ENCODE measurements at regions not wholly inside any gene's neighbourhood (a gene's known extent, or its start where the extent isn't known, plus 50 kb on each side); places are given as distances from the start of the nearest gene placed in this dataset.

DNA sequence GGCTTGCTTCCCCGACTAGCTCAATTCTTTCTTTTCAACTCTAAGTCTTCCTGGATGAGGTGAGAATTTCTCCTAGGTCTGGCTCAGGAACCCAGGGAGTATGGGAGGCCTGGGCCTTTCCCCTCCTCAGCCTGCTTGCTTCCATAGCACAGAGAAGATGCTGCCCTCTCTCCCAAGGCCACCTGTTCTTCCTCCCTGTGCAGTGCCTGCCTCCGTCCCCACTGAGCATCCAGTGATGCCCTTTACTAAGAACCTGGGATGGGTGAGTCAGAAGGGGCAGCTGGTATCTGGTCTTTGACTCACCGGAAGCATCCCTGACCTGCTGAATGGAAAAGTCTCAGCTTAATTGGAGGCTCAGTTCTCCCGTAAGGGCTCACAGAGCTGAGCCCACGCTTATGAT, 607.9 kb downstream of the BUD13 start:
- no peak for ATAC-seq
- intact Hi-C loops (cut with DNase I, micrococcal nuclease) = no loop called here
- Histone ChIP-seq H3K4me1 (ENCODE audit: low read depth) (no peaks in the 10 kb centered on the region), H3K9me3 (no peaks in the 10 kb centered on the region), H3K36me3 (ENCODE audit: low read depth) (no peaks in the 10 kb centered on the region), H3K4me3 (no peak overlapping the region)
- TF ChIP-seq, protein P1, sequence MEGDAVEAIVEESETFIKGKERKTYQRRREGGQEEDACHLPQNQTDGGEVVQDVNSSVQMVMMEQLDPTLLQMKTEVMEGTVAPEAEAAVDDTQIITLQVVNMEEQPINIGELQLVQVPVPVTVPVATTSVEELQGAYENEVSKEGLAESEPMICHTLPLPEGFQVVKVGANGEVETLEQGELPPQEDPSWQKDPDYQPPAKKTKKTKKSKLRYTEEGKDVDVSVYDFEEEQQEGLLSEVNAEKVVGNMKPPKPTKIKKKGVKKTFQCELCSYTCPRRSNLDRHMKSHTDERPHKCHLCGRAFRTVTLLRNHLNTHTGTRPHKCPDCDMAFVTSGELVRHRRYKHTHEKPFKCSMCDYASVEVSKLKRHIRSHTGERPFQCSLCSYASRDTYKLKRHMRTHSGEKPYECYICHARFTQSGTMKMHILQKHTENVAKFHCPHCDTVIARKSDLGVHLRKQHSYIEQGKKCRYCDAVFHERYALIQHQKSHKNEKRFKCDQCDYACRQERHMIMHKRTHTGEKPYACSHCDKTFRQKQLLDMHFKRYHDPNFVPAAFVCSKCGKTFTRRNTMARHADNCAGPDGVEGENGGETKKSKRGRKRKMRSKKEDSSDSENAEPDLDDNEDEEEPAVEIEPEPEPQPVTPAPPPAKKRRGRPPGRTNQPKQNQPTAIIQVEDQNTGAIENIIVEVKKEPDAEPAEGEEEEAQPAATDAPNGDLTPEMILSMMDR (IDR thresholded peaks at IDR 0.05) = no peak
- DNase-seq = no peak

DNA sequence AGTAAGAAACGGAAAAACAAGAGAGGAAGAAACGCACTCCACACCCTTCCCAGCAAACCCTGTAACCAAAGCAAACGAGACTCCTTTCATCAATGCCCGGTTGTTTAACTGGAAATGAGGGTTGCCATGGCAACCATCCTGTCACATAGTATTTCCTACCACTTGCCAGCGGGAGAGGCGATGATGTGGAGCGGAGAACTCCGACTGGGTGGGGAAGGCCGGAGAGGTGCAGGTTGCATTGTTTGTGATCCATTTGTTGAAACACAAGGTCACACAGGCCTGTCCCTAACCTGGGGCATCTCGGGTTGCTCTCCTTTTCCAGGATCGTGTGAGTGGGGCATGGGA, 609.9 kb downstream of the BUD13 start:
- DNase-seq (no peak), ATAC-seq (no peak)
- TF ChIP-seq, protein P1 (IDR thresholded peaks at IDR 0.05) = no peak
- H3K36me3 ChIP-seq (ENCODE audit: low read depth) = no peaks in the 10 kb centered on the region
- intact Hi-C loops (cut with DNase I, micrococcal nuclease) = no loop called here
- H3K4me3 ChIP-seq = no peak overlapping the region
- H3K9me3 ChIP-seq = no peaks in the 10 kb centered on the region
- H3K4me1 ChIP-seq (ENCODE audit: low read depth) = no peaks in the 10 kb centered on the region

DNA sequence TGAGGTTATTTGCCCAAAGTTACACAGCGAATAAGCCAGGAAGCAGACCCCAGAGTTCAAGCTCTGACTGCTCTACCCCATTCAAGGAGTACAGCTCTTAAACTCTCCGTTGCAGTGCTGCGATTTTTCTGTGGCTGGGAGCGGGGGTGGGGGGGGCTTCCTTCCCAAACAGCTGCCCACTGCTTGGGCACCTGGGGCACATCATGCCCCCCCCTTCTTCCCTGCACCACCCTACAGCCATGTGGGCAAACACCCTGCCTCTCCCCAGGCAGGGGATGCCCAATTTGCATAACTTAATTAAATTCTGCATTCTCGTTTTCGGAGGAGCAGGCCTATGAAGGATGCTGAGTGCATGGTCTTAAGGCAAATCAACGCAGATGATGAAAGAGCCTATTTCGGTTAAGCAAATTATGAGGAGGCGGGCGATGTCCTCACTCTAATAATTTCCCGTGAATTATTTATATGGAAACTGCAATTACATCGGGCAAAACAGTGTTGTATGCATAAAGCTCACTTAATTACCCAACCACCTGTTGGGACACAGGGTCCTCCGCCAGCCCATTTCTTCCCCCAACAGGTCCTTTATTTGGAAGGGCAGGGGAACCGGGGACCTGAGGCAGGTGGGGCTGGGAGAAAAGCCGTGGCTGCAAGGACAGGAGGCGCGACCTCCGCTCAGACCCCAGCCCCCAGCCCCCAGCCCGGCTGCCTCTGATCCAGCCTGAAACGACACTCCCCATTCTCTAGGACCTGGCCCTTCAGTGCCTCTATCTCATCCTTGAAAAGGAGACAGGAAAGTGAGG, 610.5 kb downstream of the BUD13 start:
- H3K4me1 ChIP-seq (ENCODE audit: low read depth) = no peaks in the 10 kb centered on the region
- DNase-seq (no peak), ATAC-seq (no peak)
- TF ChIP-seq, protein P1 (IDR thresholded peaks at IDR 0.05) = no peak
- H3K4me3 ChIP-seq = no peak overlapping the region
- no peaks in the 10 kb centered on the region for H3K36me3 ChIP-seq (ENCODE audit: low read depth)
- intact Hi-C loops (cut with DNase I, micrococcal nuclease) = no loop called here
- H3K9me3 ChIP-seq = no peaks in the 10 kb centered on the region

DNA sequence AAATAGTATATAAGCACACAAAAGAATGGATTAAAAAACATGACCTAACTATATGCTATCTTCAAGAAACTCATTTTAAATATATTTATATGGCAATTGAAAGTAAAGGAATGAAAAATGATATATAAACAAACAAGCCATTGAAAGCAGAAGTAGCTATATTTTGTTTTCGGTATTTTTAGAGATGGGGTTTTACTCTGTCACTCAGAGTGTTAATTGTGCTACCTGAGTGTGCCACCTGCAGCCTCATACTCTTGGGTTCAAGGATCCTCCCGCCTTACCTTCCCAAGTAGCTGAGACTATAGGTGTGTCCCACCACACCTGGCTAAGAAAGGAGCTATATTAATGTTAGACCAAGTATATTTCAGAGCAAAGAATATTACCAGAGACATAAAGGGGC, 624.1 kb downstream of the BUD13 start:
- intact Hi-C loops (cut with DNase I, micrococcal nuclease) = no loop called here
- Histone ChIP-seq H3K9me3 (no peaks in the 10 kb centered on the region), H3K4me1 (ENCODE audit: low read depth) (no peaks in the 10 kb centered on the region), H3K36me3 (ENCODE audit: low read depth) (no peaks in the 10 kb centered on the region), H3K4me3 (no peak overlapping the region)
- TF ChIP-seq, protein P1 (IDR thresholded peaks at IDR 0.05) = no peak
- no peak for DNase-seq
- no peak for ATAC-seq

DNA sequence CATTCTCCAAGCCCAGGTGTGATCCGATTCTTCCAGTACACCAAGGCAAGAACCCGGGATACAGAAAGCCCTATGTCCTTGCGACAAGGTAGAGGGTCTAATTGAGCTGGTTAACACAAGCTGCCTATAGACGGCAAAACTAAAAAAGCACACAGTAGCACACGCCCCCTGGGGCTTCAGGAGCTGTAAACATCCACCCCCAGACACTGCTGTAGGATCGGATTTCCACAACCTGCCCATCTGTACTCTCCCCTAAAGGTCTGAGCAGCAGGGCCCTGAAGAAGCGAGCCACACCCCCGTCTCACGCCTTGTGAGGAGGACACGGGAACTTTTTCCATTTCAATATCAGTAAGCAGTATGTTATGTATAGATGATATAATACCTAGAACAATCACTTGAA, 624.7 kb downstream of the BUD13 start:
- H3K9me3 ChIP-seq = no peaks in the 10 kb centered on the region
- no peak for ATAC-seq

More for the DNA sequence above, 624.7 kb downstream of the BUD13 start:
- no peaks in the 10 kb centered on the region for H3K36me3 ChIP-seq (ENCODE audit: low read depth)
- TF ChIP-seq, protein P1 (IDR thresholded peaks at IDR 0.05) = no peak
- H3K4me3 ChIP-seq = no peak overlapping the region
- intact Hi-C loops (cut with DNase I, micrococcal nuclease) = no loop called here
- H3K4me1 ChIP-seq (ENCODE audit: low read depth) = no peaks in the 10 kb centered on the region
- DNase-seq = no peak
